ENCODE measurements at regions not wholly inside any gene's neighbourhood (a gene's known extent, or its start where the extent isn't known, plus 50 kb on each side); places are given as distances from the start of the nearest gene placed in this dataset.

DNA sequence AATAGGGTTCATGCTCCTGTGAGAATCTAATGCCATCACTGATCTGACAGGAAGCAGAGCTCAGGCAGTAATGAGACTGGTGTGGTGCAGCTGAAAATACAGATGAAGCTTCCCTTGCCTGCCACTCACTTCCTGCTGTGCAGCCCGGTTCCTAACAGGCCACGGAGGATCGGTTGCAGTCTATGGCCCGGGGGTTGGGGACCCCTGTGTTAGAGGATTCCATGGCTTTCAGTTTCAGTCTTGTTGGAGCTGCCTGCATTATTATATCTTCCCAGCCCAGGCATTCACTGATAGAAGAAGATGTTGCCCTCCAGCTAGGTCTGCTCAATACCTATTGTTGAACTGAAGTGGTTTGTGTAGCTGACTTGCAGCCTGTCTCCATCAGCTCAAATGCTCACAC is 1298.8 kb downstream of the TYW1 start:
- no peak for TF ChIP-seq POLR2A (IDR thresholded peaks at IDR 0.05)
- TF ChIP-seq, protein P1, sequence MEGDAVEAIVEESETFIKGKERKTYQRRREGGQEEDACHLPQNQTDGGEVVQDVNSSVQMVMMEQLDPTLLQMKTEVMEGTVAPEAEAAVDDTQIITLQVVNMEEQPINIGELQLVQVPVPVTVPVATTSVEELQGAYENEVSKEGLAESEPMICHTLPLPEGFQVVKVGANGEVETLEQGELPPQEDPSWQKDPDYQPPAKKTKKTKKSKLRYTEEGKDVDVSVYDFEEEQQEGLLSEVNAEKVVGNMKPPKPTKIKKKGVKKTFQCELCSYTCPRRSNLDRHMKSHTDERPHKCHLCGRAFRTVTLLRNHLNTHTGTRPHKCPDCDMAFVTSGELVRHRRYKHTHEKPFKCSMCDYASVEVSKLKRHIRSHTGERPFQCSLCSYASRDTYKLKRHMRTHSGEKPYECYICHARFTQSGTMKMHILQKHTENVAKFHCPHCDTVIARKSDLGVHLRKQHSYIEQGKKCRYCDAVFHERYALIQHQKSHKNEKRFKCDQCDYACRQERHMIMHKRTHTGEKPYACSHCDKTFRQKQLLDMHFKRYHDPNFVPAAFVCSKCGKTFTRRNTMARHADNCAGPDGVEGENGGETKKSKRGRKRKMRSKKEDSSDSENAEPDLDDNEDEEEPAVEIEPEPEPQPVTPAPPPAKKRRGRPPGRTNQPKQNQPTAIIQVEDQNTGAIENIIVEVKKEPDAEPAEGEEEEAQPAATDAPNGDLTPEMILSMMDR (IDR thresholded peaks at IDR 0.05) = no peak
- no peak for TF ChIP-seq POLR2AphosphoS5 (IDR thresholded peaks at IDR 0.05)

Measured in gastroesophageal sphincter (tissue), 3 donors.